Karpas-422 (cell line): ENCODE measurements at regions not wholly inside any gene's neighbourhood (a gene's known extent, or its start where the extent isn't known, plus 50 kb on each side); places are given as distances from the start of the nearest gene placed in this dataset.

ENCODE experiments used
- DNase-seq: peaks from one replicate; pipeline ENCODE4 v3.0.0-alpha.2; 2015
- H2AFZ ChIP-seq: fragments of 200-600 bp; sonication (generic); 2 replicates; pipeline ENCODE4 v1.6.1; 2014; ENCODE audit warnings: antibody characterized with exemption, low read length, mixed read lengths
- H3K27ac ChIP-seq: fragments of 200-600 bp; sonication (generic); 2 replicates; pipeline ENCODE4 v1.5.1; 2014; ENCODE audit warnings: mild to moderate bottlenecking, low read length, moderate library complexity
- H3K27me3 ChIP-seq: fragments of 200-600 bp; sonication (generic); 2 replicates; pipeline ENCODE4 v1.6.1; 2014; ENCODE audit warnings: low read length, mixed read lengths
- H3K36me3 ChIP-seq: fragments of 200-600 bp; sonication (generic); 2 replicates; pipeline ENCODE4 v1.6.1; 2014; ENCODE audit warnings: low read length, mixed read lengths; ENCODE audit not compliant: insufficient read depth
- H3K4me1 ChIP-seq: fragments of 200-600 bp; sonication (generic); 2 replicates; pipeline ENCODE4 v1.6.1; 2014; ENCODE audit warnings: mild to moderate bottlenecking, low read length, mixed read lengths
- H3K4me2 ChIP-seq: fragments of 200-600 bp; sonication (generic); 2 replicates; pipeline ENCODE4 v1.6.1; 2014; ENCODE audit warnings: low read length, low read depth, mild to moderate bottlenecking; ENCODE audit not compliant: poor library complexity, severe bottlenecking
- H3K4me3 ChIP-seq: fragments of 200-600 bp; sonication (generic); 2 replicates; pipeline ENCODE4 v1.5.1; 2014; ENCODE audit warnings: mild to moderate bottlenecking, antibody characterized with exemption, low read length, mixed read lengths
- H3K79me2 ChIP-seq: fragments of 200-600 bp; sonication (generic); 2 replicates; pipeline ENCODE4 v1.6.1; 2014; ENCODE audit warnings: mild to moderate bottlenecking, low read length, mixed read lengths
- H3K9ac ChIP-seq: fragments of 200-600 bp; sonication (generic); 2 replicates; pipeline ENCODE4 v1.6.0; 2014; ENCODE audit warnings: low read length
- H3K9me2 ChIP-seq: fragments of 200-600 bp; sonication (generic), shearing (Covaris generic); replicated peaks from 2 replicates; pipeline ENCODE4 v1.6.0; 2014; ENCODE audit warnings: mild to moderate bottlenecking, low read length, moderate library complexity; ENCODE audit not compliant: insufficient read depth
- H3K9me3 ChIP-seq: fragments of 300-700, 200-600 bp; sonication (generic); 2 replicates; pipeline ENCODE4 v1.6.1; 2014; ENCODE audit warnings: low read length, mixed read lengths
- H4K20me1 ChIP-seq: fragments of 200-600 bp; sonication (generic); 2 replicates; pipeline ENCODE4 v1.6.1; 2014; ENCODE audit warnings: mild to moderate bottlenecking, antibody characterized with exemption, low read length, low read depth; ENCODE audit not compliant: insufficient read depth

DNA sequence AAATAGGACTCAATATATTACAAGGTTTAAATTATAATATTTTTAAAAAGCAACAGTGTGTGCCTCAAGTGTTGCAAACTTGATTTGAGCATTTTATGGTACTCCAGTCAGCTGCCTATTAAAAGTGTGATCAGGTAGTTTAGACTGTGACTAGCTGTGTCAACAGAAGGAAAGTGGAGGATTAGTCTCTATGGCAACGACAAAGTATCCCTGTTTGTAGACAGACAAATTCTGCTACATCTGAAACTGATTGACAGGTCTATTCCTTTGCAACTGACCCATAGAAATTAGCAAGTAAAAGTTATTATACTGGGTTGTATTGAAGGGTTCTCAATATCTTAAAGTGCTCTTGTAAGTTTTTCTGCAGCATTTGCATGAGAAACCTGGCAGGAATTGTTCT is 249.8 kb upstream of the ARRDC3 start:
- H3K27ac ChIP-seq: no peak overlapping the region
- no peak overlapping the region for H3K9ac ChIP-seq
- H4K20me1 ChIP-seq: no peaks in the 10 kb centered on the region
- no peak for DNase-seq
- H3K9me3 ChIP-seq: no peaks in the 10 kb centered on the region
- H3K9me2 ChIP-seq: no peaks in the 10 kb centered on the region
- H3K4me2 ChIP-seq: no peak overlapping the region
- no peak overlapping the region for H3K4me3 ChIP-seq
- no peaks in the 10 kb centered on the region for H3K36me3 ChIP-seq
- no peaks in the 10 kb centered on the region for H3K4me1 ChIP-seq
- H3K79me2 ChIP-seq: no peaks in the 10 kb centered on the region
- H2AFZ ChIP-seq: no peak overlapping the region
- no peaks in the 10 kb centered on the region for H3K27me3 ChIP-seq

DNA sequence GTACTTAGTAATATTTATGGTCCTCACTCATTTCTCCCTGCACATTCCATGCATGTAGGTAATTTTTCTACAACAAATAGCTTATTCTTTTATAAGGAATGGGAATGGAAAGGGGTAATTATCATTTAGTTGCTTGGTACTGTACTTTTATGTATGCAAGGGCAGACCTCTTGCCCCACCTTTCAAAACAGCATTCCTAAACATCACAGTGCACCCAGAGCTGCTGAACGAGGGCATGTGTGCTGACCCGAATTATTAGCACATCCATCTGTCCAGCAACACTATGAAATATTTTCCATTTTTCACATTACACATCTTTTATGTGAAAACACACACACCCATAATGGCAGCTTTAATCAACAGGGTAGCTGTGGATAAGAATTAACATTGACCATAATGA is 228.6 kb upstream of the ARRDC3 start:
- no peaks in the 10 kb centered on the region for H3K9me3 ChIP-seq
- no peaks in the 10 kb centered on the region for H3K79me2 ChIP-seq
- H2AFZ ChIP-seq: no peak overlapping the region
- DNase-seq: no peak
- H3K4me1 ChIP-seq: no peaks in the 10 kb centered on the region
- H3K4me3 ChIP-seq: no peak overlapping the region
- H3K9ac ChIP-seq: no peak overlapping the region
- no peaks in the 10 kb centered on the region for H3K27me3 ChIP-seq
- 0 out of 2 replicates have a peak, but pooled peaks cover 4% of the 10 kb centered on the region for H3K9me2 ChIP-seq
- H3K4me2 ChIP-seq: no peak overlapping the region
- H3K36me3 ChIP-seq: no peaks in the 10 kb centered on the region
- no peak overlapping the region for H3K27ac ChIP-seq
- H4K20me1 ChIP-seq: no peaks in the 10 kb centered on the region

DNA sequence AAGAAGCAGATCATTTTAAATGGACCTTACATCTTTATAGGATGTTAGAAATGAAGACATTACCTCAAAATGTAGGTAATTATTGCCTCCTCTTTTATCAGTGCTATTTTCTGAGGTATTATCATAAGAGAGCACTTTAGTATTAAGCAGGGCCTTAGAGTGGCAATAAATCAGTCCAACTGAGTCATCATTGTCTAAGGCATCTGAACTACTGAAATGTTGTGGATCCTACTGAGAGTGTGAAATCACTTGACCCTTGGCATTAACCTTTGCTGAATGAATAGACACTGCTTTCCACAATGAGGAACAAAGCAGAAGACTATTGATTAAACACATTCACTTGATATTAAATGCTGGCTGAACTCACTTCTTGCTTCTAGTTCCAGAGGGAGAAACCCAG is 224.6 kb upstream of the ARRDC3 start:
- Histone ChIP-seq H3K4me1 (no peaks in the 10 kb centered on the region), H3K4me3 (no peak overlapping the region), H3K27me3 (no peaks in the 10 kb centered on the region), H3K27ac (no peak overlapping the region), H3K9ac (no peak overlapping the region), H3K9me3 (no peaks in the 10 kb centered on the region), H3K9me2 (no peaks in the 10 kb centered on the region), H4K20me1 (no peaks in the 10 kb centered on the region), H3K79me2 (no peaks in the 10 kb centered on the region), H3K36me3 (no peaks in the 10 kb centered on the region), H3K4me2 (no peak overlapping the region), H2AFZ (no peak overlapping the region)
- no peak for DNase-seq

DNA sequence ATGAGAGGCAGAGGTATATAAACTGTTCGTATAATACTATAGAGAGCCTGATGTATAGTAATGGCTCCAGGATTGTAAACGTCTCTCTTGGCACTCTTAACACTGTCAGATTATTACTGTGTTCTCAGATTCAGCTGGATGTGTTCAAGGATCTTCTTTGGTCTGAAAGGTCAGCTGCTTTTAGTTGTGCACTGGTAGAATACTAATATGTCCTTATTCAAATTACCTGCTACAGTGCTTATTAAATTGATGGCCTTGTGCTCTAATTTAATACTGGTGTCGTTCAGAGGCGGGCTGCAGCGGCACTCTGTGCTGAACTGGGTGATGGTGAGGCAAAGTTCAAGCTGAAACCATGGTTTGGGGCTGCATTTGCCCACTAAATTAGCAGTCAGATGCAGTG is 216.7 kb upstream of the ARRDC3 start:
- Histone ChIP-seq H3K9me2 (no peaks in the 10 kb centered on the region), H3K4me2 (no peak overlapping the region), H3K79me2 (no peaks in the 10 kb centered on the region), H3K9ac (no peak overlapping the region), H4K20me1 (no peaks in the 10 kb centered on the region), H3K9me3 (no peaks in the 10 kb centered on the region), H3K4me1 (no peaks in the 10 kb centered on the region), H3K4me3 (no peak overlapping the region), H3K27ac (no peak overlapping the region), H2AFZ (no peak overlapping the region), H3K27me3 (no peaks in the 10 kb centered on the region), H3K36me3 (no peaks in the 10 kb centered on the region)
- DNase-seq: no peak

DNA sequence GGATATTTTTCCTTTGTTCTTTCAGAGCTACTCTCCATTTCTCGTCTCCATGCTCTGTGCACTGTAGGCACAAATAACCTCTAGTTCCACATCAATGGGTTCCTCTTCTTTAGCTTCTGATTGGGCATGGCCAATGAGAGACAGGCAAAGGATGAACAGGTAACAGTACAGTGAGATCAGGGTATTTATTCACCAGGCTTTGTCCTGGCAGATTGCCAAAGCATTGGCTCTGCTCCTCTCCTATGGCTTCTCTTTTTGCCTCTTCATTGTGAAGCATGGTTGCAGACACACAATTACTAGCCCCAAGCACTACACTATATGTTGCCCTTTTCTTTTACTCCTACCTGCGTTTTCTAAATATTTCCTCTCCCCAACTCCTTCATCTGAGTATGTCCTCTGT is 215.1 kb upstream of the ARRDC3 start:
- Histone ChIP-seq H3K79me2 (no peaks in the 10 kb centered on the region), H3K4me1 (no peaks in the 10 kb centered on the region), H2AFZ (no peak overlapping the region), H3K27me3 (no peaks in the 10 kb centered on the region), H3K36me3 (no peaks in the 10 kb centered on the region), H4K20me1 (no peaks in the 10 kb centered on the region), H3K9me2 (no peaks in the 10 kb centered on the region), H3K4me2 (no peak overlapping the region), H3K9me3 (no peaks in the 10 kb centered on the region), H3K4me3 (no peak overlapping the region), H3K27ac (no peak overlapping the region), H3K9ac (no peak overlapping the region)
- no peak for DNase-seq

DNA sequence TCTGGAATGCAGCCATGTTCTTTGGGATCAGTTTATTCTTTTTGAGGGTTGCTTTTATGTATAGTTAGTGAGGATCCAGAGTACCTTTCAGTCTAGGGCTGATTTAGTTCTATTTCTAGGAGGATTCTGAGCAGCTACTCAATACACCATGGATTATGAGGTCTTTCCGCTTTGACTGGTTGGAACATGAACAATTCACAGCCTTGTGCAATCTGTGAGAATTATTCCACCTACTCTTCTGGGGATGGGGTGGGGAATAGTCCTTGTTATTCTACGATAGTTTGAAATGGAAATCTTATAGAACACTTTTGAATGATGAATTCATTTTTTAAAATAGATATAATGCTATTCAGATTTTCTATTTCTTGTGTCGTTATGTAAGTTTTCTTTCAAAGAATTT is 212.3 kb upstream of the ARRDC3 start:
- Histone ChIP-seq H3K27me3 (no peaks in the 10 kb centered on the region), H3K36me3 (no peaks in the 10 kb centered on the region), H3K79me2 (no peaks in the 10 kb centered on the region), H3K4me3 (no peak overlapping the region), H2AFZ (no peak overlapping the region), H3K4me2 (no peak overlapping the region), H3K9me2 (no peaks in the 10 kb centered on the region), H3K9ac (no peak overlapping the region), H4K20me1 (no peaks in the 10 kb centered on the region), H3K4me1 (no peaks in the 10 kb centered on the region), H3K9me3 (peaks cover 7% of the 10 kb centered on the region; the same call in 1 of the 2 replicates), H3K27ac (no peak overlapping the region)
- no peak for DNase-seq

DNA sequence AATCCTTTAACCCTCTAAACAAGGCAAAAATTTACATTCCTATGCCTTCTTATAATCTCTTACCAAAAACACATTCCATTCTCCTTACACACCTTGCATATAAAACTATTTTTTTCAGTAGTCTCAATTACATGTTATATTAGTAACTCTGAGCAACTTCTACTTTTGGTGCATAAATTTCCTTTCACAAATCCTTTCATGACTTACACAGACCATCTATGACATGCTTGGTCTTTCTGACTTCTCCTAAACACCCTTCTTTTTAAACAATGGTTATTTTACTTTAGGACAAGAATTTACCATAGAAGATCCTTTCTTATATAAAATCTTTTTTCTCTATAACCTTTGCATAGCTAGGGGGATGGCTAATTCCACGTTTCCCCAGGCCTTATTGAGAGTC is 208.0 kb upstream of the ARRDC3 start:
- H3K27me3 ChIP-seq: no peaks in the 10 kb centered on the region
- DNase-seq: no peak
- no peak overlapping the region for H3K9ac ChIP-seq
- no peaks in the 10 kb centered on the region for H4K20me1 ChIP-seq
- H3K4me1 ChIP-seq: no peaks in the 10 kb centered on the region
- no peak overlapping the region for H2AFZ ChIP-seq
- no peak overlapping the region for H3K27ac ChIP-seq
- no peaks in the 10 kb centered on the region for H3K36me3 ChIP-seq
- H3K4me2 ChIP-seq: no peak overlapping the region
- no peak overlapping the region for H3K4me3 ChIP-seq
- H3K9me2 ChIP-seq: no peaks in the 10 kb centered on the region
- peaks cover 9% of the 10 kb centered on the region; the same call in 1 of the 2 replicates for H3K9me3 ChIP-seq
- no peaks in the 10 kb centered on the region for H3K79me2 ChIP-seq

DNA sequence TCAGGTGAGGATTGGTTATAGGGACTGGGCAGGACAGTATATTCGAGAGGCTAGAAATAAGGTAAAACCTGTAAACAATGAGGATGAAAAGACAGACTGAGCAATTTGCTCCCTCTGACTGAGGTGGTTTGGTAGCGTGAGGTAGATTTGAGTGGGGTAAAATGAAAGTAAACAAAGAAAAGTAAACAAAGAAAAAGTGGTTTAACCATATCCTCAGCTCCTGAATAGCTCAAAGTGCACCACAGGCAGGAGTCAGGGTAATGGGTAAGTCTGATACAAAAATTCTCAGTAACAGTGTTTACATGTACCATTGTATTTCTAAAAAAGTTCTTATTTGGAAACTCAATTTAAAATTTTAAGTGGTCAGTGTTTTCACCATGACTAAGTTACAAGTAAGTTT is 203.1 kb upstream of the ARRDC3 start:
- Histone ChIP-seq H4K20me1 (no peaks in the 10 kb centered on the region), H3K4me1 (no peaks in the 10 kb centered on the region), H2AFZ (no peak overlapping the region), H3K36me3 (no peaks in the 10 kb centered on the region), H3K4me2 (no peak overlapping the region), H3K9me2 (no peaks in the 10 kb centered on the region), H3K27ac (no peak overlapping the region), H3K9ac (no peak overlapping the region), H3K79me2 (no peaks in the 10 kb centered on the region), H3K9me3 (peaks cover 9% of the 10 kb centered on the region; the same call in 1 of the 2 replicates), H3K27me3 (no peaks in the 10 kb centered on the region), H3K4me3 (no peak overlapping the region)
- DNase-seq: no peak

DNA sequence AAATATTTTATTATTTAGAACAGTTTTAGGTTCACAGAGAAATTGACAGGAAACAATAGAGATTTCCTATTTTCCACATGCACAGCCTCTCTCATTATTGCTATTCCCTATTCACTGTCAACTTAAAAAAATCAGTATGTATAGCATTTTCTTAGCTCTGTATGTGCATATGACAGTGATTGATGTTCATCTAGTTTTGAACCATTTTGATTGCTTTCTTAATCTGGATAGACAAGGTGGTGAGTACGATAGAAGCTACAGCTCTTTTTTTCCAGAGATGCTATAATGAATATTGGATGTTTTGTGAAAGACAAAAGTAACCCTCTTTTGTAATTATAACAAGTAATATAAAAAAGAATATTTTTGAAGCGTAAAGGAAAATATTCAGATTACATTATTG is 201.2 kb upstream of the ARRDC3 start:
- Histone ChIP-seq H3K4me3 (no peak overlapping the region), H3K79me2 (no peaks in the 10 kb centered on the region), H3K27ac (no peak overlapping the region), H4K20me1 (no peaks in the 10 kb centered on the region), H3K9me3 (no peaks in the 10 kb centered on the region), H2AFZ (no peak overlapping the region), H3K9ac (no peak overlapping the region), H3K36me3 (no peaks in the 10 kb centered on the region), H3K4me1 (no peaks in the 10 kb centered on the region), H3K9me2 (no peaks in the 10 kb centered on the region), H3K27me3 (no peaks in the 10 kb centered on the region), H3K4me2 (no peak overlapping the region)
- DNase-seq: no peak
